ENCODE measurements at regions not wholly inside any gene's neighbourhood (a gene's known extent, or its start where the extent isn't known, plus 50 kb on each side); places are given as distances from the start of the nearest gene placed in this dataset.

DNA sequence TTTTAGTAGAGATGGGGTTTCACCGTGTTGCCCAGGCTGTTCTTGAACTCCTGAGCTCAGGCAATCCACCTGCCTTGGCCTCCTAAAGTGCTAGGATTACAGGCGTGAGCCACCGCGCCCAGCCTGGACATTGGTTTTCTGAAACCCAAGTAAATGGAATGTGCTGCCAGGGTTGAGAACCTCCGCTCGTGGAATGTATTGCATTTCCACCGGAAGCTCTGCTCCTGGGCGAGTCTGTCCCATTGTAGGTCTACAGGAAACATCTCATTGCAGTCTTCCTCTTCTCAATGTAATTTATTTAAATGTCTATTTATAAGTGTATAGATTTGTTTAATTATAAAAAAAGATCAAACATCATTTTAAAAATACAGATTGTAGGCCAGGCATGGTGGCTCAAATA, 57.4 kb upstream of the HAPSTR1 start:
- Histone ChIP-seq H3K36me3 (ENCODE audit: control insufficient read depth in 1 of 2, insufficient read depth in 2 of 2, low read length in 2 of 2) (no peaks in the 10 kb centered on the region), H4K20me1 (ENCODE audit: insufficient read depth) (no peaks in the 10 kb centered on the region), H3K4me2 (ENCODE audit: low read length) (no peak overlapping the region), H3K9me2 (ENCODE audit: insufficient read depth) (no peaks in the 10 kb centered on the region), H3K27ac (ENCODE audit: low read depth, low read length) (no peak overlapping the region), H3K27me3 (ENCODE audit: insufficient read depth, low read length) (no peaks in the 10 kb centered on the region), H3K9me3 (ENCODE audit: control insufficient read depth in 1 of 2, insufficient read depth in 1 of 2, low read depth in 1 of 2, low read length in 2 of 2) (no peaks in the 10 kb centered on the region), H3K9ac (ENCODE audit: low read length) (no peak overlapping the region), H3K4me1 (ENCODE audit: control insufficient read depth in 1 of 2, insufficient read depth in 2 of 2, low read length in 2 of 2) (peaks cover 0 to 10% of the 10 kb centered on the region in 2 experiments; a peak in 2 of 4 replicates), H2AFZ (ENCODE audit: low read depth, low read length, poor library complexity, severe bottlenecking) (no peak overlapping the region), H3K4me3 (replicated peaks in 1 of 2; ENCODE audit: low read depth in 1 of 2, low read length in 2 of 2) (no peak overlapping the region), H3K79me2 (ENCODE audit: insufficient read depth, low read length) (no peaks in the 10 kb centered on the region)
- ChIA-PET POLR2A (interaction anchor here (0.7 kb wide), 1 partner anchor 10 kb away, joined by 3 read pairs; no protein-coding TSS in a partner anchor), CTCF (interaction anchor here (0.6 to 2.9 kb wide), 6 partner anchors 8 to 101 kb away, joined by 4 to 18 read pairs (median 6); no protein-coding TSS in a partner anchor), RAD21 (ENCODE audit: low non-redundant PET in 1 of 2, low total read pairs in 2 of 2, uncharacterized antibody in 2 of 2, unreplicated experiment in 2 of 2) (no interaction called here)
- ATAC-seq (no peak), DNase-seq (ENCODE audit: low read depth, low spot score) (no peak)
- intact Hi-C loops (cut with micrococcal nuclease): loop anchor here (10.0 kb wide), 1 partner anchor 129 kb away; no protein-coding TSS in a partner anchor
- TF ChIP-seq SIN3A (IDR thresholded peaks at IDR 0.05; ENCODE audit: low read depth): no peak
- BruUV-seq (replicated peaks): no TSS peak

- BruUV-seq (replicated peaks): no TSS peak
- no peaks in the 10 kb centered on the region for H3K27me3 ChIP-seq (ENCODE audit: insufficient read depth, low read length)
- H3K79me2 ChIP-seq (ENCODE audit: insufficient read depth, low read length): no peaks in the 10 kb centered on the region
- no peak overlapping the region for H3K9ac ChIP-seq (ENCODE audit: low read length)
- no peak overlapping the region for H3K4me2 ChIP-seq (ENCODE audit: low read length)
- RAD21 ChIA-PET (ENCODE audit: low non-redundant PET in 1 of 2, low total read pairs in 2 of 2, uncharacterized antibody in 2 of 2, unreplicated experiment in 2 of 2): no interaction called here
- peaks cover 0 to 10% of the 10 kb centered on the region in 2 experiments; a peak in 2 of 4 replicates for H3K4me1 ChIP-seq (ENCODE audit: control insufficient read depth in 1 of 2, insufficient read depth in 2 of 2, low read length in 2 of 2)
- no peaks in the 10 kb centered on the region for H3K9me2 ChIP-seq (ENCODE audit: insufficient read depth)
- TF ChIP-seq MAX (IDR thresholded peaks at IDR 0.05): no peak
- TF ChIP-seq ZBTB33 (IDR thresholded peaks at IDR 0.05; ENCODE audit: extremely low read depth, insufficient replicate concordance, low read length): no peak
- TF ChIP-seq ATF3 (IDR thresholded peaks at IDR 0.05): no peak
- no peak for TF ChIP-seq CBX3 (IDR thresholded peaks at IDR 0.05; ENCODE audit: low read depth)
- no peaks in the 10 kb centered on the region for H3K36me3 ChIP-seq (ENCODE audit: control insufficient read depth in 1 of 2, insufficient read depth in 2 of 2, low read length in 2 of 2)
- H3K4me3 ChIP-seq (replicated peaks in 1 of 2; ENCODE audit: low read depth in 1 of 2, low read length in 2 of 2): no peak overlapping the region
- no peaks in the 10 kb centered on the region for H4K20me1 ChIP-seq (ENCODE audit: insufficient read depth)
- DNase-seq (ENCODE audit: low read depth, low spot score): no peak
- H3K27ac ChIP-seq (ENCODE audit: low read depth, low read length): no peak overlapping the region
- H2AFZ ChIP-seq (ENCODE audit: low read depth, low read length, poor library complexity, severe bottlenecking): no peak overlapping the region
- POLR2A ChIA-PET: no interaction called here
- intact Hi-C loops (cut with micrococcal nuclease): loop anchor here (10.0 kb wide), 1 partner anchor 131 kb away; no protein-coding TSS in a partner anchor
- no peak for ATAC-seq
- H3K9me3 ChIP-seq (ENCODE audit: control insufficient read depth in 1 of 2, insufficient read depth in 1 of 2, low read depth in 1 of 2, low read length in 2 of 2): no peaks in the 10 kb centered on the region
- CTCF ChIA-PET: no interaction called here
Observed at GRCh38 chr16:9035996-9036395, 55.4 kb upstream of the HAPSTR1 start.

All from HCT116 (cell line).